Pancreas (tissue), 10 donors: ENCODE measurements at regions not wholly inside any gene's neighbourhood (a gene's known extent, or its start where the extent isn't known, plus 50 kb on each side); places are given as distances from the start of the nearest gene placed in this dataset.
"Not testable (repeated sequence)": the region's sequence is repeated elsewhere in the genome, so short reads cannot be mapped to it uniquely, and the experiment has no call there.

Experiments
- ATAC-seq, 4 donors: fragments of 200-7000 bp; cut with Tn5 transposase; one replicate each; pipeline versions ENCODE4 v1.8.0 to v1.9.1; 2020; ENCODE audit warnings: mild to moderate bottlenecking in 4 of 4, moderate library complexity in 4 of 4
- DNase-seq, 6 donors: peaks; one replicate each; pipeline ENCODE4 v3.0.0-alpha.2; 2020
- FAIRE-seq: peaks from 2 replicates; lab custom pipeline; 2012; peaks lifted over from hg19 to GRCh38; lab: Jason Lieb, UNC
- H3K27ac ChIP-seq, 4 donors: fragments of 200-600 bp; sonication (generic); 1 replicate in 3 of 4; 2 replicates in 1 of 4; pipeline versions ENCODE4 v1.5.0 to v1.8.0; 2020
- H3K27me3 ChIP-seq, 4 donors: fragments of 200-600 bp; one replicate each; pipeline ENCODE4 v1.8.0; 2021
- H3K36me3 ChIP-seq, 3 donors: fragments of 200-600 bp; sonication (generic) in 1 of 3; one replicate each; pipeline versions ENCODE4 v1.5.0 to v1.8.0; 2020 to 2021
- H3K4me1 ChIP-seq, 3 donors: fragments of 200-600 bp; one replicate each; pipeline ENCODE4 v1.8.0; 2021
- H3K4me3 ChIP-seq, 4 donors: fragments of 200-600 bp; sonication (generic) in 2 of 4; one replicate each; pipeline versions ENCODE4 v1.5.0 to v1.8.0; 2020 to 2021
- H3K9me3 ChIP-seq, 4 donors: fragments of 200-600 bp; one replicate each; pipeline ENCODE4 v1.8.0; 2021
- CTCF ChIP-seq, 4 donors: fragments of 200-600 bp; sonication (generic) in 3 of 4; IDR thresholded peaks; one replicate each; pipeline versions ENCODE4 v1.5.0 to v1.8.0; 2021; ENCODE audit warnings: antibody characterized with exemption in 4 of 4
- WGBS, 2 donors: extraction: QIAGEN DNeasy Blood & Tissue Kit; methylation state at CpG; one replicate each; pipeline ENCODE4 v1.1.7; 2013; 5-methylcytosine and 5-hydroxymethylcytosine counted together
- intact Hi-C, 3 donors: fragments of 100-400 bp; cut with DNase I; formaldehyde crosslinking; loops; one replicate each; pipeline versions ENCODE4 v1.11.1 to v1.14.2; 2022
- donor health status: healthy with polysubstance abuse.
- donor health status: DM: no; HTN: no; CAD: no; lungs with moderate emphysema.
- donor health status: DM: no; HTN: no; CAD: no.
- donor health status: control.
- donor health status: control.
- donor health status: Bipolar disorder and iron deficiency.
- donor health status: DM: yes; HTN: yes; CAD: no.
- donor health status: DM: no; HTN: no; CAD: no.
- donor health status: DM: no; HTN: no; CAD: no.
- donor health status: DM: yes; HTN: yes; CAD: no.

DNA sequence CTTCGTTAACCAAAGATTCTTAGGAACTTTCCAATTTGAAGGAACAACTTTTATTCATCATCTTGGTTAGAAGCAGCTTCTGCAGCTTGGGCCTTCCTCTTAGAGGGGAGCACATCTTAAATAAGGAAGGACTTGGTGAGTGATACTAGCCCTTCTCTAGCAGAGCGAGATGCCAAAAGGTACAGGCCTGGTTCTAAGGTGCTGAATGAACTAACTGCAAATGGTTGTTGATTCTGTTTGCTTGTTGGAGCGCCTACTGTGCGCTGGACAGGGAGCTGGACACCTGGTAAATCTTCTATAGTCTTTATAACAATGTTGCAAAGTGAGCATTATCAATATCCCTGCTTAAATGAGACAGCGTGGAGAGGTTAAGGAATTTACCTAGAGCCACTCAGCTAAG is 127.1 kb downstream of the MYCN start:
- Histone ChIP-seq H3K27me3 (no peaks in the 10 kb centered on the region), H3K36me3 (no peaks in the 10 kb centered on the region), H3K27ac (no peak overlapping the region), H3K9me3 (no peaks in the 10 kb centered on the region), H3K4me3 (no peak overlapping the region), H3K4me1 (no peaks in the 10 kb centered on the region)
- TF ChIP-seq CTCF (IDR thresholded peaks at IDR 0.05), result no peak
- no peak for ATAC-seq
- intact Hi-C loops, result no loop called here
- FAIRE-seq, result no peak
- no peak for DNase-seq
- 74 to 78% methylated on average over 5 of the region's 5 CpGs for WGBS, 2 donors

- H3K4me3 ChIP-seq, result no peak overlapping the region
- H3K36me3 ChIP-seq, result no peaks in the 10 kb centered on the region
- FAIRE-seq (no peak), DNase-seq (no peak), ATAC-seq (no peak)
- H3K9me3 ChIP-seq, result no peaks in the 10 kb centered on the region
- 71 to 78% methylated on average over 10 of the region's 10 CpGs for WGBS, 2 donors
- no peak for TF ChIP-seq CTCF (IDR thresholded peaks at IDR 0.05)
- intact Hi-C loops, result no loop called here
- H3K4me1 ChIP-seq, result no peaks in the 10 kb centered on the region
- H3K27ac ChIP-seq, result no peak overlapping the region
- H3K27me3 ChIP-seq, result no peaks in the 10 kb centered on the region
Measured at GRCh38 chr2:16067037-16067406, 126.7 kb downstream of the MYCN start.

DNA sequence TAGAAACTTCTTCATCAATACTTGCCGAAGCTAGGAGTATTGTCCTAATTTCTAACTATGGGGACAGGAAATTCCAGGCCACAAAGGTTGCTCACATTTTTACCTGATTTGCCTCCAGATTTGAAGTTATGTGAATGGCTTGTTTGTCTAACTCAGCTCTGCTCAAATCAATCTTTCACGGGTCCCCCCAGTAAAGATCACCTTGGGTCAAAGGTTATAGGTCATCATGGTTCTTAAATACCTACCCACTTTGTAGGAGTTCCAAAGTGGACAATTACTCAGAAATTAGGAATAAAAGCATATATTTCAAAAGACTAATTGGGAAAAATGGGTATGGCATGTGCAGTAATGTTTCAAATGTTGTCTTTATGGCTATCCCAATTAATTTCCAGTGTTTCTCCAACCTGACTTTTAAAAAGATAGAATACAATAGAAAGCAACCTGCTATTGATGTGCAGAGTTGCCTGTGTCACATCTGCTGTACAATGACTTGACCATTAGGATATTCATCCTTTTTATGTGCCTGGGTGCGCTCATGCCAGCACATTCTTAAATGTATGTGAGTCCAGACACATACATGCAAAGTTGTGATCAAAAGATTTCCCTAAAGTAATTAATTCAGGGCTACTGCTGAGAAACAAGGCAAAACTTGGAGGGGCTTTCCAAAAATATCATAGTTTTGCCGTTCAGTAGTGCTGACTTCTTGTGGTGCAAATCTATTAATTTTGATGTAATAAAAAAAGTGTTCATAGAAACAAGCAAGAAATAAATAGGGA is 126.1 kb downstream of the MYCN start:
- FAIRE-seq (no peak), ATAC-seq (no peak), DNase-seq (no peak)
- no peaks in the 10 kb centered on the region for H3K4me1 ChIP-seq
- H3K4me3 ChIP-seq, result no peak overlapping the region
- H3K9me3 ChIP-seq, result no peaks in the 10 kb centered on the region
- intact Hi-C loops, result no loop called here
- no peaks in the 10 kb centered on the region for H3K27me3 ChIP-seq
- 60 to 63% methylated on average over 4 of the region's 4 CpGs for WGBS, 2 donors
- no peak for TF ChIP-seq CTCF (IDR thresholded peaks at IDR 0.05)
- H3K36me3 ChIP-seq, result no peaks in the 10 kb centered on the region
- no peak overlapping the region for H3K27ac ChIP-seq

GRCh38 chr2:16065272-16066069 is 125.1 kb downstream of the MYCN start:
- DNase-seq, H3K9me3 ChIP-seq, ATAC-seq, H3K27me3 ChIP-seq, FAIRE-seq, intact Hi-C loops, H3K4me3 ChIP-seq, H3K27ac ChIP-seq, H3K4me1 ChIP-seq, H3K36me3 ChIP-seq: not testable (repeated sequence)
- 61 to 63% methylated on average over 4 of the region's 4 CpGs for WGBS, 2 donors

GRCh38 chr2:16064745-16065144 is 124.4 kb downstream of the MYCN start:
- intact Hi-C loops, result no loop called here
- Histone ChIP-seq H3K4me3 (no peak overlapping the region), H3K9me3 (no peaks in the 10 kb centered on the region), H3K27ac (no peak overlapping the region), H3K27me3 (no peaks in the 10 kb centered on the region), H3K36me3 (no peaks in the 10 kb centered on the region), H3K4me1 (no peaks in the 10 kb centered on the region)
- FAIRE-seq (no peak), ATAC-seq (no peak), DNase-seq (no peak)
- 53 to 58% methylated on average over 2 of the region's 2 CpGs for WGBS, 2 donors
- TF ChIP-seq CTCF (IDR thresholded peaks at IDR 0.05), result no peak
